NCI-H82 treated with DMSO at 0.1 percent for 48 hours (cell line): ENCODE measurements at regions not wholly inside any gene's neighbourhood (a gene's known extent, or its start where the extent isn't known, plus 50 kb on each side); places are given as distances from the start of the nearest gene placed in this dataset.
"Not testable (repeated sequence)": the region's sequence is repeated elsewhere in the genome, so short reads cannot be mapped to it uniquely, and the experiment has no call there.

Experiments
- DNase-seq: peaks from one replicate; lab custom pipeline; 2025; ENCODE audit not compliant: unreplicated experiment; lab: John Stamatoyannopoulos, UW

GRCh38 chr10:37067576-37067975 lies 57.8 kb upstream of the ANKRD30A start:
- DNase-seq = no peak

- not testable (repeated sequence) for DNase-seq
These were observed 63.1 kb upstream of the ANKRD30A start for GRCh38 chr10:37062296-37062695.

GRCh38 chr10:37057261-37057660 lies 68.1 kb upstream of the ANKRD30A start:
- DNase-seq = no peak

DNA sequence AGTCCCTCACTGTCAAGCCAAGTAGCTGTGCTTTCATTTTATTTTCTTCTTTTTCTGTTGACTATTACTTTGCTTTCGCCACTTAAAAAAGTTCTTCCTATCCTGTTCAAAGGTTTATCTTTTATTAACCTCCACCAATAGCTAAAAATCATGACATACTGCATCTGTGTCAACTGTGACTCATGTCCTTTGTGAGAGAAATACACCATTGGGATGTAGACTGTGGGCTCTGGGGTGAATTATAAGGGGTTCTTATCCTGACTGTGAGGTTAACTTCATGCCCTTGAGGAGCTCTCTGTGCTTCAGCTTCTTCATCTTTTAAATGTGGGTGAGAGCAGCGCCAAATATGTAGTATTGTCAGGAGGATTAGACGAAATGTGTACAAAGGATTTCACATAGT lies 71.9 kb upstream of the ANKRD30A start:
- no peak for DNase-seq

GRCh38 chr10:37049982-37050381 lies 75.4 kb upstream of the ANKRD30A start:
- not testable (repeated sequence) for DNase-seq

- DNase-seq = not testable (repeated sequence)
These were observed 81.1 kb upstream of the ANKRD30A start for GRCh38 chr10:37044319-37044718.

- DNase-seq = no peak
These were observed 89.5 kb upstream of the ANKRD30A start for GRCh38 chr10:37035853-37036252.

- DNase-seq = no peak
These were observed 109.9 kb upstream of the ANKRD30A start for GRCh38 chr10:37015498-37015897.

GRCh38 chr10:37010741-37011140 lies 114.7 kb upstream of the ANKRD30A start:
- no peak for DNase-seq

GRCh38 chr10:37008276-37008675 lies 117.1 kb upstream of the ANKRD30A start:
- not testable (repeated sequence) for DNase-seq

GRCh38 chr10:37003126-37003525 lies 122.3 kb upstream of the ANKRD30A start:
- DNase-seq = no peak

DNA sequence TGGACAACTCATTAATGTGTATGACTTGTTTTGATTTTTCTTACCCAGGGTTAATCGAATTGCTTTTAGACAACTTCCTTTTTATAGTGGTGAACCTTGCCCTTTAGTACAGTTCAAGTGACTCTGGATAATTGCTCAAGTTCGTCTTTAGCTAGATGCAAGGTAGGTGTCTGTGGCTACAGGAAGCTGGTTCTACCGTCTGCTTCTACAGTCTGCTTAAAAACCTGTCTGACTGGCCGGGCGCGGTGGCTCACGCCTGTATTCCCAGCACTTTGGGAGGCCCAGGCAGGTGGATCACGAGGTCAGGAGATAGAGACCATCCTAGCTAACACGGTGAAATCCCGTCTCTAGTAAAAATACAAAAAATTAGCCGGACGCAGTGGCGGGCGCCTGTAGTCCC lies 129.6 kb upstream of the ANKRD30A start:
- not testable (repeated sequence) for DNase-seq

- DNase-seq = no peak
These were observed 130.5 kb upstream of the ANKRD30A start for GRCh38 chr10:36994886-36995285.

DNA sequence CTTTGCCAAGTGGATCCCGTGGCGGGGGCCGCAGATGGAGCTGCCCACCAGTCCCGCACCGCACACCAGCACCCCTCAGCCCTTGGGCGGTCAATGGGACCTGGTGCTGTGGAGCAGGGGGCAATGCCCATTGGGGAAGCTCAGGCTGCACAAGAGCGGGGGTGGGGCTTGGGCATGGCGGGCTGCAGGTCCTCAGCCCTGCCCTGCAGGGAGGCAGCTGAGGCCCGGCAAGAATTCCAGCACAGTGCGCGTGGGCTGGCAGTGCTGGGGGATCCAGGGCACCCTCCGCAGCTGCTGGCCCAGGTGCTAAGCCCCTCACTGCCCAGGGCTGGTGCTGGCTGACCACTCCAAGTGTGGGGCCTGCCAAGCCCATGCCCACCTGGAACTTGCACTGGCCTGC lies 136.2 kb upstream of the ANKRD30A start:
- DNase-seq = no peak

DNA sequence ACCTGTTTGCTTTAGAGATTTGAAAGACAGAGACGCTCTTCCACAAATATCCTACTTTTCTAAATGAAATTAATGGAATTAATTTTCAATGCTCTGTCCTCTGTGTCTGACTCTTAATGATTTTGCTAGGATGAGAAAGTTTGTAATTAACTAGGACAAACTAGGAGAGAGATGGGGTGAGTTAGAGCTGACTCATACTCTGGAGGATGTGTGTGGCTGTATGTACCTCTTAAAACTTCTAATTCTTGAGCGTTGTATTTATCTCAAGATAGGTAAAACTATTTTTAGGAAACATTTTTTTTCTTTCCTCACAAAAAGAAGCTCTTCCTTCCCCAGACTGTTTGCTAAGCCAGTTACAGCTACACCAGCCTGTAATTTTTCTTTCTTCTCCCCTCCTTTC lies 178.8 kb upstream of the ANKRD30A start:
- DNase-seq = no peak

DNA sequence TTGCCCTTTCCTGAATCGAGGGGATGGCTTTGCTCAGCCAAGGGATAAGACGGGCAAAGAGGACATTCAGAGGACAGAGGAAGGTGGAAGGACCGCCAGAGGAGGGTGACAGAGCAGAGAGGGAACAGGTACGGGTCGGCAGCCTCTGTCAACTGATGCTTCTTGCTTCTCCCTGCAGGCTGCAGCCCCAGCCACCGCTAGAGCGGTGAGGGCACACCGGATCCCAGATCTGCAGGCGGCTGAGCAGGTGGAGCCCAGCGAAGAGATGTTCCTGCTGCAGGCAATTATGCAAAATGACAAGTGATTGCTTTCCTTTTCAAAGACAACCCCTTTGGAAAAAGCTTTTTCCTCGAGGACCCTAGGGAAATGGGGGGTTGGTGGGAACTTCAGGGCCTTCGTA lies 181.9 kb upstream of the ANKRD30A start:
- DNase-seq = no peak

GRCh38 chr10:36942616-36943015 lies 182.8 kb upstream of the ANKRD30A start:
- no peak for DNase-seq

GRCh38 chr10:36903040-36903439 lies 222.4 kb upstream of the ANKRD30A start:
- DNase-seq = no peak

DNA sequence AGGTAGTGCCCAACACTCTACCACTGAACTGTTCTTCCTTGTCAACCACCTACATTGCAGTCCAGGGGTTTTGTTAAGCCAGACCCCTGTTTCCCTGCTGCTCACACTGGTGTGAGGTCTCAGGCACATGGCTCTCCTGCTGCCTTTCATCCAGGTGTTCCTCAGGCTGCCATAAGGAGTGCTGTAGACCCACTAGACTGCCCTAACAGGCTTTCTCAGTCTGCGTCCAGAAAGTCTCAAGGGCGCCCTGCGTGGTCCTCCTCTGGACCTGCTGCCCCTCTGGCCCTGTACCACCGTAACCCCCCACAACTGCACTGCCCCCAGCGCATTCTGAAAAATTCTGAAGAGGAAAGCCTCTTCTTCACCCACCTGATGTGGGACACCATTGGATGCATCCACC lies 225.7 kb upstream of the ANKRD30A start:
- DNase-seq = no peak

GRCh38 chr10:36888925-36889573 lies 236.3 kb upstream of the ANKRD30A start:
- peak; percentile 43 for DNase-seq

GRCh38 chr10:36886303-36886891 lies 239.0 kb upstream of the ANKRD30A start:
- DNase-seq = no peak

DNA sequence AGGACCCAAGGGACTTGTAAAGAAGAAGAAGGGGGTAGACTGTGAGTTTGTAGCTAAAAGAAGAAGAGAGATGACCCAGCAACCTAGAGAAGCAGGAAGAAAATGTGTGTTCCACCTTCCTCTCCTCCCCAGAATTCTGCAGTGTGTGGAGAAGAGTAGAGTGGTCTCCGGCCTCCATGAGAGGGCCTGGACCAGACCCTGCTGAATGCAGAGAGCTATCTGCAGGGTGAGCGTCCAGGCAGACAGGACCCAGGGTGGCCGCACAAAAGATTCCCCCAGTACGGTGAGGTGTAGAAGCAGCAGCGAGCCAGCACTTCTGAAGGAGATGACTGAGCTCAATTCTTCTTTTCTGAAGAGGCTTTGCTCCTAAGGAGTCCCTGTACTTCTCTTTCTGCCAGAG lies 239.7 kb upstream of the ANKRD30A start:
- no peak for DNase-seq

DNA sequence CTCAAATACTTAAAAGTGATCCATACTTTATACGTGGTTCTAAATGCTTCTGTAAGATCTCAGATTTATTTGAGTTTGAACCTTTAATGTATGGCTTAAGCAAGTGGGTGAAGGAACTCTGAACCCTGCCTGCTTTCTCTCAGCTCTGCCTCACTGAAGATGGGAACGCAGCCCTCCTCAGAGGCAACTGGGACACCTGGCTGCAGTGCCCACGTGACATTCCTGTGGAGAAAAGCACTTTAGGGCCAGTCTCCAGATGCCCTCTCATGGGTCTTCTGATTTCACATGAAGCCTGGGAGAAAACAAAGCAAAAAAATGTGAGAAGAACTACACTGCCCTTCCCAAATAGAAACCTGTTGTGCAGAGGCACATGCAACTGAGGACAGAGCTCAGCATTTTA lies 242.6 kb upstream of the ANKRD30A start:
- no peak for DNase-seq
